AG10803 (cell line): ENCODE measurements at regions not wholly inside any gene's neighbourhood (a gene's known extent, or its start where the extent isn't known, plus 50 kb on each side); places are given as distances from the start of the nearest gene placed in this dataset.
"Not testable (repeated sequence)": the region's sequence is repeated elsewhere in the genome, so short reads cannot be mapped to it uniquely, and the experiment has no call there.

Experiments
- DNase-seq: peaks from one replicate; pipeline ENCODE4 v3.0.0; 2010; ENCODE audit warnings: low read depth
- H3K4me3 ChIP-seq: 2 replicates; pipeline ENCODE4 v1.5.1; 2011; ENCODE audit warnings: mild to moderate bottlenecking, low read length, control low read depth
- TF ChIP-seq, protein P1 (sequence below): conservative IDR thresholded peaks from 2 replicates; pipeline ENCODE4 v1.5.1; 2011; ENCODE audit warnings: mild to moderate bottlenecking, low read length, control low read depth, inconsistent platforms

DNA sequence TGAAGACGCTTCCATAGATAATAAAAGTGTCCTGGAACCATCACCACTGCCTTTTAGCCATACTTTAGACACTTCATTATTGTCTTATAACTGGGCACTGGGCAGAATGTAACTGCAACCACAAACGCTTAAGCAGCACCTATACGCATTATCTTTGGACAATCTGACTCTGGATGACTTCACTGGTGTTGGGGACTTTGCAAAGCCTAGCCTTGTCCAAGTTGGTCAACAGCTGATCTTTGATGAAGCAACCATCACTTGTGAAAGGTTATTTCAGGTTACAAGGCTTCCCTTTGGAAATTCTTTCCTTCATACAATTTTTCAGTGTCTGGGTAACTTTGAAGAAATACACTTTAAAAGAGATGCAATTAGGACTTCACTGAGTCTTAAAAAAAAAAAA, 77.8 kb upstream of the ZNF462 start:
- H3K4me3 ChIP-seq, result no peak overlapping the region
- TF ChIP-seq, protein P1, sequence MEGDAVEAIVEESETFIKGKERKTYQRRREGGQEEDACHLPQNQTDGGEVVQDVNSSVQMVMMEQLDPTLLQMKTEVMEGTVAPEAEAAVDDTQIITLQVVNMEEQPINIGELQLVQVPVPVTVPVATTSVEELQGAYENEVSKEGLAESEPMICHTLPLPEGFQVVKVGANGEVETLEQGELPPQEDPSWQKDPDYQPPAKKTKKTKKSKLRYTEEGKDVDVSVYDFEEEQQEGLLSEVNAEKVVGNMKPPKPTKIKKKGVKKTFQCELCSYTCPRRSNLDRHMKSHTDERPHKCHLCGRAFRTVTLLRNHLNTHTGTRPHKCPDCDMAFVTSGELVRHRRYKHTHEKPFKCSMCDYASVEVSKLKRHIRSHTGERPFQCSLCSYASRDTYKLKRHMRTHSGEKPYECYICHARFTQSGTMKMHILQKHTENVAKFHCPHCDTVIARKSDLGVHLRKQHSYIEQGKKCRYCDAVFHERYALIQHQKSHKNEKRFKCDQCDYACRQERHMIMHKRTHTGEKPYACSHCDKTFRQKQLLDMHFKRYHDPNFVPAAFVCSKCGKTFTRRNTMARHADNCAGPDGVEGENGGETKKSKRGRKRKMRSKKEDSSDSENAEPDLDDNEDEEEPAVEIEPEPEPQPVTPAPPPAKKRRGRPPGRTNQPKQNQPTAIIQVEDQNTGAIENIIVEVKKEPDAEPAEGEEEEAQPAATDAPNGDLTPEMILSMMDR, result no peak

DNA sequence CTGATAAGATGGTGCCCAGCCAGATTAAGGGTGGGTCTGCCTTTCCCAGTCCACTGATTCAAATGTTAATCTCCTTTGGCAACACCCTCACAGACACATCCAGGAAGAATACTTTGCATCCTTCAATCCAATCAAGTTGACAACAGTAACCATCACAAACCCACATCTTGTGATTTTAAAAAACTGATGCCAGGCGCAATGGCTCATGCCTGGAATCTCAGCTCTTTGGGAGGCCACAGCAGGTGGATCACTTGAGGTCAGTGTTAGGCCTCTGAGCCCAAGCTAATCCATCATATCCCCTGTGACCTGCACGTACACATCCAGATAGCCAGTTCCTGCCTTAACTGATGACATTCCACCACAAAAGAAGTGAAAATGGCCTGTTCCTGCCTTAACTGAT, 74.9 kb upstream of the ZNF462 start:
- not testable (repeated sequence) for H3K4me3 ChIP-seq, DNase-seq

More for the DNA sequence above, 77.8 kb upstream of the ZNF462 start:
- DNase-seq, result no peak

DNA sequence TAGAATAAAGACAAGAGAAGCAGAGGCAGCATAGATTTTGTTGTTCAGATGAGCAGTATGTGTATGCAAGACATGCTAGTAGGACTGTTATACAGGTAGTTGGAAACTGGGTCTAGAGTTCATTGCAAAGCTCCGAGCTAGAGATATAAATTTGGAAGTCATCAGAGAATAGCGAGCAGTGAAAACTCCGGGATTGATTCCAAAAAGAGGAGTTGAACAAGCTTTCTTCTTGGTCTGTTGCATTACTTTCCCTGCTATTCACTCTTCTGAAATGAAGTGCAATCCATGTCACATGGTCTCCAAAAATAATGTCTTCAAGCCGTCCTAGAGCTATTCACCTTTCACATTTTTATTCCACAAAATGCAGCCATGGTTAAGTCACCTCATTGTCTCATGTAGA, 67.9 kb upstream of the ZNF462 start:
- H3K4me3 ChIP-seq, result no peak overlapping the region
- DNase-seq, result peak; percentile 22
- TF ChIP-seq, protein P1, result no peak

DNA sequence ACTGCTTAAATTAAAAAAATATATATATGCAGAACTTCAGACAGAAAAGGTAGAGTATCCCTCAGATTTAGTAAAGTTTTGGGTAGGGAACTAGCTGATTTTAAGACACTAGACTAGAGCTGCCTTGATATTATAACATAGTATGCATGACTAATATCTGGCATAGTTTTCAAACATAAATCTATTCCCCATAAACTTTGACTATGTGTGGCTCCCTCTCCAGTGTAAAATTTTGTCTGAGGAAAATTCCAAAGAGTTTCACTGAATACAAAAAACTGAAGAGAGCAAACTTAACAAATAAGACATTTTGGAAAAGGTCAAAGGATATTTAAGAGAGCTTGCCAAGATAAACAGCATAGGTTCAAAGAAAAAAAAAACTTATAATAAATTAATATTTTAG, 66.2 kb upstream of the ZNF462 start:
- TF ChIP-seq, protein P1, result no peak
- H3K4me3 ChIP-seq, result no peak overlapping the region
- peak; percentile 37 for DNase-seq

DNA sequence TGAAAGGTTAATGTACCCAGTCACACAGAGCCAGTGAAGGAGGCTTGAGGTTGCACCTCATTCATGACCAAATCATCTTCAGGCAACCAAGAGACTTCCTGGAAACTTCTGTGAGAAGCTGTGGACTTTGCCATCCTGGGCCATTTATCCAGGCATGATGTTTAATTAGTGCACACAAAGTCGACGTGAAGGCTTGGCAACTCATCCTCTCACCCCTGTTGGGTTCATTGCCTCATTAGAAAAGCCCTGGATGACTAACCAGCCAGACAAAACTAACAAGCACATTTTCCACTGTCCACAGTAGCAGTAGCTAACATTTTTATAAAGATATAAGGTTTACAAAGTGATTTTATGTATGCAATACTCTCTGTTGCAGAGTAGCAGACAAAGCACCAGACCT, 65.7 kb upstream of the ZNF462 start:
- DNase-seq, result peak; percentile 22
- H3K4me3 ChIP-seq, result no peak overlapping the region
- TF ChIP-seq, protein P1, result no peak

DNA sequence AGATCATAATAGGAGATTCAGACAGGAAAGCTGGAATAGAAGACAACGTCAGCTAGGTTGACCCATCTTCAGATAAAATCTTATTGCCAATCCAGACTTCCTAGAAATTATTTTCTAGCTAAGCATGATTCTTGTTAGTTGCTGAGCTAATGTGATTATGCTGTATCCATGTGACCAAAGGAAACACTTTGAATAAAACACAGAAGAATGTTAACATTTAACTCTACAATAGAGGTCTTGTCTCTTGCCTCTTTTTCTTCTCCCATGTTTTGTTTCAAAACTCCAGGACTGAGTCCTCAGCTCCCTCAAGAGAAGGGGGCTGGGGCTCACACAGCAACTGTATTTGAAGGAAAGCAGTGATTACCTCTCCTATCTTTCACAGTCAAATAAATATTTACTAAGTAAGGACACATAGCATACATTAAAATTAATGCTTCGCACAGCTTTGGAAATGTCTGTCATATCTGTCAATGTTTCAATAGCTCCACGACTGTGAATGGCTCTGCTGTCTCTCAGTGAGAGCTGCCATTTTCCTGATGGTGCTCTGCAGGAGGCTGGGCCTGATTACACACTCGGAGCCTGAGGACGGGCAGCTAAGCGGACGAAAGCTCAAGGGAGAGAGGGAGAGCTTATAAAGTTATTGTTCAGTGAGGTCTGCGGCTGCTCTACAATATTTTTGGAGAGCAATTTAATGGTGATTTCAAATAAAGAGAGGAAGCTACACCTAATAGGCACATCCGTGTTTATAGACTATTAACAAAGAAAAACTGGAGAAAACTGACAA, 64.8 kb upstream of the ZNF462 start:
- TF ChIP-seq, protein P1, result no peak
- DNase-seq, result no peak
- no peak overlapping the region for H3K4me3 ChIP-seq

DNA sequence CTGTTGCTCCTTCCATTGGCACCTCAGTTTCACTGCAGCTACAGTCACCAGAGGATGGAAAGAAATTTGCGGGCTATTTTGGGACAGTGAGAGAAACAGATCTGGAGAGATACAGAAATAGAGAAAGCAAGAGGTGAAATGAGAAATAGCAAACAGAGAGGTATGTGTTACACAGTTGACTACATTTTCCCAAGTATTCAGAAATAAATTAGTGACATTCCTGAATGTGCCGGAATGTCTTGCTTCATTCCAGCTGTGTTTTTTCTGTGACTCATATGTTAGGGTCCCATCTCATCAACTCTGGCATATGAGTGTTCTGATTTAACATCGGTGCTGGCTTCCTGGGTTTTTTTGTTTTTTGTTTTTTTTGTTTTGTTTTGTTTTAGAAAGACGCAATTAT, 63.8 kb upstream of the ZNF462 start:
- DNase-seq, result peak; percentile 93
- TF ChIP-seq, protein P1, result no peak
- H3K4me3 ChIP-seq, result no peak overlapping the region
